Liver (tissue), 8 donors: ENCODE measurements at regions not wholly inside any gene's neighbourhood (a gene's known extent, or its start where the extent isn't known, plus 50 kb on each side); places are given as distances from the start of the nearest gene placed in this dataset.

ENCODE experiments used
- DNase-seq: peaks from one replicate; pipeline ENCODE4 v3.0.0-alpha.2; 2017; ENCODE audit warnings: low spot score
- H3K27ac ChIP-seq, 2 donors: one replicate each; pipeline ENCODE4 v1.7.0; 2013; ENCODE audit warnings: inconsistent platforms in 2 of 2, low read length in 2 of 2, control low read depth in 1 of 2, low read depth in 1 of 2, mild to moderate bottlenecking in 1 of 2
- H3K27me3 ChIP-seq, 4 donors: one replicate each; pipeline versions ENCODE4 v1.6.1 to v1.7.0; 2013; ENCODE audit warnings: low read length in 3 of 4, inconsistent platforms in 1 of 4, mild to moderate bottlenecking in 1 of 4, moderate library complexity in 1 of 4; ENCODE audit not compliant: control insufficient read depth in 4 of 4, insufficient read depth in 4 of 4
- H3K36me3 ChIP-seq, 4 donors: one replicate each; pipeline versions ENCODE4 v1.6.1 to v1.7.0; 2013; ENCODE audit warnings: low read length in 3 of 4, mild to moderate bottlenecking in 3 of 4, low read depth in 1 of 4, moderate library complexity in 1 of 4; ENCODE audit not compliant: control insufficient read depth in 4 of 4, insufficient read depth in 3 of 4
- H3K4me1 ChIP-seq, 4 donors: one replicate each; pipeline versions ENCODE4 v1.6.1 to v1.7.0; 2013; ENCODE audit warnings: low read length in 3 of 4, mild to moderate bottlenecking in 3 of 4, moderate library complexity in 1 of 4; ENCODE audit not compliant: control insufficient read depth in 4 of 4, insufficient read depth in 4 of 4
- H3K4me3 ChIP-seq, 3 donors: one replicate each; pipeline versions ENCODE4 v1.6.1 to v1.7.0; 2013; ENCODE audit warnings: low read length in 3 of 3, control low read depth in 1 of 3, low read depth in 1 of 3, mild to moderate bottlenecking in 1 of 3
- H3K9ac ChIP-seq, 2 donors: one replicate each; pipeline ENCODE4 v1.7.0; 2013; ENCODE audit warnings: low read length in 2 of 2, mild to moderate bottlenecking in 2 of 2, moderate library complexity in 2 of 2, control low read depth in 1 of 2, low read depth in 1 of 2
- H3K9me3 ChIP-seq, 4 donors: one replicate each; pipeline versions ENCODE4 v1.6.1 to v1.7.0; 2013; ENCODE audit warnings: low read length in 3 of 4; ENCODE audit not compliant: control insufficient read depth in 4 of 4
- ATF3 ChIP-seq: IDR thresholded peaks from 2 replicates; pipeline ENCODE4 v1.6.1; 2016; ENCODE audit warnings: antibody characterized with exemption
- CTCF ChIP-seq: fragments of 150-350 bp; IDR thresholded peaks from 2 replicates; pipeline ENCODE4 v1.5.1; 2017; ENCODE audit warnings: improper control_type of control experiment, low read depth, low read length; ENCODE audit not compliant: missing input control
- EGR1 ChIP-seq, 2 donors: IDR thresholded peaks; 2 replicates each; pipeline ENCODE4 v1.6.1; 2016 to 2018; ENCODE audit warnings: antibody characterized with exemption in 2 of 2, low read depth in 2 of 2
- FOXA1 ChIP-seq: IDR thresholded peaks from 2 replicates; pipeline ENCODE4 v1.6.1; 2016; ENCODE audit warnings: antibody characterized with exemption
- FOXA2 ChIP-seq: IDR thresholded peaks from 2 replicates; pipeline ENCODE4 v1.6.1; 2016; ENCODE audit warnings: antibody characterized with exemption
- GABPA ChIP-seq, 2 donors: IDR thresholded peaks in 1 of 2; conservative IDR thresholded peaks in 1 of 2; 2 replicates each; pipeline ENCODE4 v1.6.1; 2016; ENCODE audit warnings: antibody characterized with exemption in 2 of 2, mild to moderate bottlenecking in 1 of 2, moderate library complexity in 1 of 2
- HNF4A ChIP-seq, 2 donors: conservative IDR thresholded peaks; 2 replicates each; pipeline ENCODE4 v1.6.1; 2016; ENCODE audit warnings: antibody characterized with exemption in 2 of 2, mild to moderate bottlenecking in 2 of 2
- HNF4G ChIP-seq: IDR thresholded peaks from 2 replicates; pipeline ENCODE4 v1.6.1; 2016; ENCODE audit warnings: antibody characterized with exemption
- JUND ChIP-seq, 2 donors: IDR thresholded peaks; 2 replicates each; pipeline ENCODE4 v1.6.1; 2016; ENCODE audit warnings: antibody characterized with exemption in 2 of 2
- MAX ChIP-seq: IDR thresholded peaks from 2 replicates; pipeline ENCODE4 v1.6.1; 2016; ENCODE audit warnings: antibody characterized with exemption
- NR2F2 ChIP-seq: IDR thresholded peaks from 2 replicates; pipeline ENCODE4 v1.6.1; 2016; ENCODE audit warnings: antibody characterized with exemption
- RAD21 ChIP-seq, 2 donors: IDR thresholded peaks; 2 replicates each; pipeline ENCODE4 v1.6.1; 2016; ENCODE audit warnings: antibody characterized with exemption in 2 of 2, mild to moderate bottlenecking in 2 of 2
- REST ChIP-seq: IDR thresholded peaks from 2 replicates; pipeline ENCODE4 v1.6.1; 2016; ENCODE audit warnings: antibody characterized with exemption, mild to moderate bottlenecking
- RXRA ChIP-seq, 2 donors: IDR thresholded peaks; 2 replicates each; pipeline ENCODE4 v1.6.1; 2017 to 2018; ENCODE audit warnings: antibody characterized with exemption in 2 of 2, mild to moderate bottlenecking in 1 of 2
- SP1 ChIP-seq: IDR thresholded peaks from 2 replicates; pipeline ENCODE4 v1.6.1; 2018; ENCODE audit warnings: antibody characterized with exemption, mild to moderate bottlenecking
- TAF1 ChIP-seq: conservative IDR thresholded peaks from 2 replicates; pipeline ENCODE4 v1.6.1; 2016; ENCODE audit warnings: antibody characterized with exemption, mild to moderate bottlenecking
- YY1 ChIP-seq: IDR thresholded peaks from 2 replicates; pipeline ENCODE4 v1.6.1; 2016; ENCODE audit warnings: antibody characterized with exemption, mild to moderate bottlenecking
- ZBTB33 ChIP-seq: IDR thresholded peaks from 2 replicates; pipeline ENCODE4 v1.6.1; 2016; ENCODE audit warnings: antibody characterized with exemption
- WGBS: extraction: QIAGEN DNeasy Blood & Tissue Kit; methylation state at CpG from one replicate; pipeline ENCODE4 v1.1.7; 2013; 5-methylcytosine and 5-hydroxymethylcytosine counted together
- donor health status: healthy.
- donor health status: healthy.
- donor health status: healthy.
- donor health status: healthy.
- donor health status: healthy.

- TF ChIP-seq HNF4A (conservative IDR thresholded peaks at IDR 0.05): no peak
- no peak for TF ChIP-seq FOXA1
- no peak for TF ChIP-seq RAD21 (IDR thresholded peaks at IDR 0.05)
- TF ChIP-seq JUND (IDR thresholded peaks at IDR 0.05): no peak
- no peak for TF ChIP-seq CTCF
- TF ChIP-seq SP1: no peak
- TF ChIP-seq MAX: no peak
- TF ChIP-seq HNF4G: no peak
- no peak for TF ChIP-seq EGR1 (IDR thresholded peaks at IDR 0.05; ENCODE audit: low read depth in 2 of 2)
- TF ChIP-seq FOXA2: no peak
- no peak for TF ChIP-seq TAF1
- no peak for TF ChIP-seq GABPA (IDR thresholded peaks at IDR 0.05 in 1 of 2, conservative IDR thresholded peaks at IDR 0.05 in 1 of 2)
- no peak for TF ChIP-seq ATF3
- TF ChIP-seq RXRA (IDR thresholded peaks at IDR 0.05): no peak
- TF ChIP-seq NR2F2: no peak
- TF ChIP-seq REST: no peak
- no peak for TF ChIP-seq ZBTB33
- TF ChIP-seq YY1: no peak
- WGBS: 64% methylated on average over 3 of the region's 3 CpGs
Observed at GRCh38 chr20:41782255-41782654, 164.1 kb upstream of the CHD6 start.

GRCh38 chr20:41776421-41776820 is 158.2 kb upstream of the CHD6 start:
- Histone ChIP-seq H3K9ac (no peak overlapping the region), H3K27ac (no peak overlapping the region), H3K27me3 (peaks cover 0 to 4% (median 0%) of the 10 kb centered on the region in 4 donors), H3K4me3 (no peak overlapping the region), H3K4me1 (no peaks in the 10 kb centered on the region), H3K36me3 (no peaks in the 10 kb centered on the region), H3K9me3 (no peaks in the 10 kb centered on the region)
- no peak for DNase-seq
- 76% methylated on average over 6 of the region's 6 CpGs for WGBS
- TF ChIP-seq GABPA (IDR thresholded peaks at IDR 0.05 in 1 of 2, conservative IDR thresholded peaks at IDR 0.05 in 1 of 2) (no peak), SP1 (no peak), REST (no peak), RXRA (IDR thresholded peaks at IDR 0.05) (no peak), NR2F2 (no peak), ZBTB33 (no peak), YY1 (no peak)

More at GRCh38 chr20:41782255-41782654, 164.1 kb upstream of the CHD6 start:
- DNase-seq: no peak
- H3K4me1 ChIP-seq: no peaks in the 10 kb centered on the region
- no peaks in the 10 kb centered on the region for H3K36me3 ChIP-seq
- no peak overlapping the region for H3K27ac ChIP-seq
- no peaks in the 10 kb centered on the region for H3K9me3 ChIP-seq
- peaks cover 0 to 2% (median 0%) of the 10 kb centered on the region in 4 donors for H3K27me3 ChIP-seq
- no peak overlapping the region for H3K9ac ChIP-seq
- no peak overlapping the region for H3K4me3 ChIP-seq
